SJCRH30 (cell line): ENCODE measurements at regions not wholly inside any gene's neighbourhood (a gene's known extent, or its start where the extent isn't known, plus 50 kb on each side); places are given as distances from the start of the nearest gene placed in this dataset.

Experiments
- DNase-seq, 2 experiments: peaks; one replicate each; pipeline ENCODE4 v3.0.0-alpha.2; 2015 to 2020
- H3K27ac ChIP-seq: fragments of 250-450 bp; sonication (Bioruptor Pico); 2 replicates; pipeline ENCODE4 v1.5.1; 2020; ENCODE audit warnings: mild to moderate bottlenecking, moderate library complexity
- H3K27me3 ChIP-seq: fragments of 250-450 bp; sonication (Bioruptor Pico); 2 replicates; pipeline ENCODE4 v1.5.1; 2020; ENCODE audit warnings: mild to moderate bottlenecking, moderate library complexity
- H3K36me3 ChIP-seq: fragments of 250-450 bp; sonication (Bioruptor Pico); 2 replicates; pipeline ENCODE4 v1.5.1; 2020; ENCODE audit warnings: mild to moderate bottlenecking, moderate library complexity
- H3K4me1 ChIP-seq: fragments of 250-450 bp; sonication (Bioruptor Pico); 2 replicates; pipeline ENCODE4 v1.5.1; 2020; ENCODE audit warnings: mild to moderate bottlenecking, moderate library complexity
- H3K4me3 ChIP-seq: fragments of 250-450 bp; sonication (Bioruptor Pico); 2 replicates; pipeline ENCODE4 v1.5.1; 2020; ENCODE audit warnings: mild to moderate bottlenecking, moderate library complexity
- H3K9me3 ChIP-seq: fragments of 250-450 bp; sonication (Bioruptor Pico); replicated peaks from 2 replicates; pipeline ENCODE4 v1.5.1; 2020; ENCODE audit warnings: mild to moderate bottlenecking, moderate library complexity

- no peaks in the 10 kb centered on the region for H3K27me3 ChIP-seq
- no peak for DNase-seq
- H3K9me3 ChIP-seq = no peaks in the 10 kb centered on the region
- H3K4me3 ChIP-seq = no peak overlapping the region
- peaks cover 4% of the 10 kb centered on the region; the same call in 1 of the 2 replicates for H3K4me1 ChIP-seq
- no peaks in the 10 kb centered on the region for H3K36me3 ChIP-seq
- no peak overlapping the region for H3K27ac ChIP-seq
Measured at GRCh38 chr16:65668064-65668595, 546.3 kb upstream of the CDH11 start.

GRCh38 chr16:65667011-65667578 is 545.2 kb upstream of the CDH11 start:
- DNase-seq = peak in 1 of 2 experiments; percentile 46
- no peak overlapping the region for H3K27ac ChIP-seq
- H3K4me1 ChIP-seq = no peaks in the 10 kb centered on the region
- no peaks in the 10 kb centered on the region for H3K27me3 ChIP-seq
- no peak overlapping the region for H3K4me3 ChIP-seq
- no peaks in the 10 kb centered on the region for H3K36me3 ChIP-seq
- H3K9me3 ChIP-seq = no peaks in the 10 kb centered on the region

- Histone ChIP-seq H3K27me3 (no peaks in the 10 kb centered on the region), H3K27ac (no peak overlapping the region), H3K4me3 (no peak overlapping the region), H3K9me3 (no peaks in the 10 kb centered on the region), H3K4me1 (no peaks in the 10 kb centered on the region), H3K36me3 (no peaks in the 10 kb centered on the region)
- DNase-seq = no peak
Measured at GRCh38 chr16:65666132-65666941, 544.5 kb upstream of the CDH11 start.

GRCh38 chr16:65665586-65665985 is 543.7 kb upstream of the CDH11 start:
- Histone ChIP-seq H3K27me3 (no peaks in the 10 kb centered on the region), H3K4me3 (no peak overlapping the region), H3K36me3 (no peaks in the 10 kb centered on the region), H3K27ac (no peak overlapping the region), H3K4me1 (no peaks in the 10 kb centered on the region), H3K9me3 (no peaks in the 10 kb centered on the region)
- no peak for DNase-seq

GRCh38 chr16:65663774-65664173 is 541.9 kb upstream of the CDH11 start:
- no peak for DNase-seq
- no peaks in the 10 kb centered on the region for H3K9me3 ChIP-seq
- H3K27ac ChIP-seq = no peak overlapping the region
- H3K4me3 ChIP-seq = no peak overlapping the region
- no peaks in the 10 kb centered on the region for H3K27me3 ChIP-seq
- H3K36me3 ChIP-seq = no peaks in the 10 kb centered on the region
- peaks cover 3% of the 10 kb centered on the region for H3K4me1 ChIP-seq

- Histone ChIP-seq H3K36me3 (no peaks in the 10 kb centered on the region), H3K4me1 (peaks cover 14% of the 10 kb centered on the region), H3K4me3 (no peak overlapping the region), H3K27me3 (no peaks in the 10 kb centered on the region), H3K9me3 (no peaks in the 10 kb centered on the region), H3K27ac (no peak overlapping the region)
- no peak for DNase-seq
Measured at GRCh38 chr16:65662256-65662655, 540.4 kb upstream of the CDH11 start.

- H3K36me3 ChIP-seq = no peaks in the 10 kb centered on the region
- no peak overlapping the region for H3K4me3 ChIP-seq
- no peak for DNase-seq
- no peak overlapping the region for H3K27ac ChIP-seq
- H3K27me3 ChIP-seq = no peaks in the 10 kb centered on the region
- no peaks in the 10 kb centered on the region for H3K9me3 ChIP-seq
- peaks cover 16% of the 10 kb centered on the region for H3K4me1 ChIP-seq
Measured at GRCh38 chr16:65661558-65661957, 539.7 kb upstream of the CDH11 start.

- Histone ChIP-seq H3K4me3 (no peak overlapping the region), H3K36me3 (no peaks in the 10 kb centered on the region), H3K27me3 (no peaks in the 10 kb centered on the region), H3K9me3 (no peaks in the 10 kb centered on the region), H3K4me1 (peaks cover 16% of the 10 kb centered on the region), H3K27ac (no peak overlapping the region)
- DNase-seq = no peak
Measured at GRCh38 chr16:65660390-65660789, 538.5 kb upstream of the CDH11 start.

GRCh38 chr16:65659758-65660157 is 537.9 kb upstream of the CDH11 start:
- no peaks in the 10 kb centered on the region for H3K9me3 ChIP-seq
- H3K4me3 ChIP-seq = no peak overlapping the region
- DNase-seq = no peak
- H3K4me1 ChIP-seq = peaks cover 16% of the 10 kb centered on the region
- H3K36me3 ChIP-seq = no peaks in the 10 kb centered on the region
- H3K27me3 ChIP-seq = no peaks in the 10 kb centered on the region
- H3K27ac ChIP-seq = no peak overlapping the region

GRCh38 chr16:65658787-65659220 is 536.9 kb upstream of the CDH11 start:
- Histone ChIP-seq H3K27ac (no peak overlapping the region), H3K27me3 (no peaks in the 10 kb centered on the region), H3K4me3 (no peak overlapping the region), H3K9me3 (no peaks in the 10 kb centered on the region), H3K36me3 (no peaks in the 10 kb centered on the region), H3K4me1 (peaks cover 16% of the 10 kb centered on the region)
- no peak for DNase-seq

- Histone ChIP-seq H3K27ac (no peak overlapping the region), H3K9me3 (no peaks in the 10 kb centered on the region), H3K36me3 (no peaks in the 10 kb centered on the region), H3K27me3 (no peaks in the 10 kb centered on the region), H3K4me3 (no peak overlapping the region), H3K4me1 (peaks cover 16% of the 10 kb centered on the region)
- peak; percentile 35 to 43 for DNase-seq
Measured at GRCh38 chr16:65658349-65658748, 536.5 kb upstream of the CDH11 start.

- no peak for DNase-seq
- Histone ChIP-seq H3K4me1 (peaks cover 16% of the 10 kb centered on the region), H3K9me3 (no peaks in the 10 kb centered on the region), H3K4me3 (no peak overlapping the region), H3K27ac (no peak overlapping the region), H3K36me3 (no peaks in the 10 kb centered on the region), H3K27me3 (no peaks in the 10 kb centered on the region)
Measured at GRCh38 chr16:65657556-65657955, 535.7 kb upstream of the CDH11 start.

- Histone ChIP-seq H3K9me3 (no peaks in the 10 kb centered on the region), H3K4me3 (no peak overlapping the region), H3K4me1 (peaks cover 16% of the 10 kb centered on the region), H3K27ac (no peak overlapping the region), H3K36me3 (no peaks in the 10 kb centered on the region), H3K27me3 (no peaks in the 10 kb centered on the region)
- DNase-seq = peak; percentile 74 to 82
Measured at GRCh38 chr16:65657071-65657494, 535.2 kb upstream of the CDH11 start.

GRCh38 chr16:65655802-65656201 is 533.9 kb upstream of the CDH11 start:
- no peaks in the 10 kb centered on the region for H3K27me3 ChIP-seq
- peak in 1 of 2 experiments; percentile 33 for DNase-seq
- no peak overlapping the region for H3K4me3 ChIP-seq

GRCh38 chr16:65648101-65648500 is 526.2 kb upstream of the CDH11 start:
- H3K4me1 ChIP-seq = no peaks in the 10 kb centered on the region
- DNase-seq = no peak
- 0 out of 2 replicates have a peak, but pooled peaks cover 4% of the 10 kb centered on the region for H3K9me3 ChIP-seq
- no peak overlapping the region for H3K27ac ChIP-seq
- no peaks in the 10 kb centered on the region for H3K36me3 ChIP-seq
- no peaks in the 10 kb centered on the region for H3K27me3 ChIP-seq
- H3K4me3 ChIP-seq = no peak overlapping the region

More at GRCh38 chr16:65655802-65656201, 533.9 kb upstream of the CDH11 start:
- H3K27ac ChIP-seq = no peak overlapping the region
- no peaks in the 10 kb centered on the region for H3K9me3 ChIP-seq
- peaks cover 16% of the 10 kb centered on the region for H3K4me1 ChIP-seq
- no peaks in the 10 kb centered on the region for H3K36me3 ChIP-seq
